Cardiac fibroblast (primary cell): ENCODE measurements at regions not wholly inside any gene's neighbourhood (a gene's known extent, or its start where the extent isn't known, plus 50 kb on each side); places are given as distances from the start of the nearest gene placed in this dataset.

Experiments
- DNase-seq, 2 donors: peaks; one replicate each; pipeline versions ENCODE4 v3.0.0 to v3.0.0-alpha.2; 2010; ENCODE audit warnings: low read depth in 2 of 2
- H3K4me3 ChIP-seq, 2 donors: replicated peaks in 1 of 2; 1 replicate in 1 of 2; 2 replicates in 1 of 2; pipeline ENCODE4 v1.5.1; 2011; ENCODE audit warnings: low read depth in 2 of 2, low read length in 2 of 2, mild to moderate bottlenecking in 2 of 2, moderate library complexity in 1 of 2
- CTCF ChIP-seq: IDR thresholded peaks from one replicate; pipeline ENCODE4 v1.5.1; 2011; ENCODE audit warnings: low read depth, mild to moderate bottlenecking, low read length, inconsistent platforms

GRCh38 chr20:10799735-10800134 is 125.9 kb upstream of the JAG1 start:
- TF ChIP-seq CTCF, result no peak
- H3K4me3 ChIP-seq, result no peak overlapping the region
- peak in 1 of 2 donors; percentile 15 for DNase-seq

- no peak overlapping the region for H3K4me3 ChIP-seq
- TF ChIP-seq CTCF, result no peak
- no peak for DNase-seq
Observed at GRCh38 chr20:10800288-10800687, 126.5 kb upstream of the JAG1 start.

GRCh38 chr20:10802236-10802635 is 128.4 kb upstream of the JAG1 start:
- no peak overlapping the region for H3K4me3 ChIP-seq
- DNase-seq, result peak in 1 of 2 donors; percentile 16
- no peak for TF ChIP-seq CTCF

- no peak for DNase-seq
- no peak for TF ChIP-seq CTCF
- no peak overlapping the region for H3K4me3 ChIP-seq
Observed at GRCh38 chr20:10805764-10806163, 132.0 kb upstream of the JAG1 start.

- no peak for TF ChIP-seq CTCF
- H3K4me3 ChIP-seq, result no peak overlapping the region
- peak; percentile 19 to 27 for DNase-seq
Observed at GRCh38 chr20:10806539-10806938, 132.7 kb upstream of the JAG1 start.

- no peak for DNase-seq
- no peak for TF ChIP-seq CTCF
- no peak overlapping the region for H3K4me3 ChIP-seq
Observed at GRCh38 chr20:10807013-10807412, 133.2 kb upstream of the JAG1 start.

GRCh38 chr20:10812759-10813327 is 139.0 kb upstream of the JAG1 start:
- DNase-seq, result no peak
- TF ChIP-seq CTCF, result no peak
- no peak overlapping the region for H3K4me3 ChIP-seq
